Omental fat pad (tissue), 3 donors: ENCODE measurements at regions not wholly inside any gene's neighbourhood (a gene's known extent, or its start where the extent isn't known, plus 50 kb on each side); places are given as distances from the start of the nearest gene placed in this dataset.

ENCODE experiments used
- ATAC-seq: fragments of 150-250 bp; one replicate; pipeline ENCODE4 v1.9.1; 2016; ENCODE audit warnings: mild to moderate bottlenecking, moderate library complexity; ENCODE audit not compliant: low FRiP score
- DNase-seq: peaks from one replicate; pipeline ENCODE4 v3.0.0-alpha.2; 2019; ENCODE audit warnings: low spot score
- CTCF ChIP-seq, 3 donors: fragments of 450-650 bp; IDR thresholded peaks; one replicate each; pipeline ENCODE4 v1.5.1; 2016 to 2017; ENCODE audit warnings: antibody characterized with exemption in 3 of 3, mild to moderate bottlenecking in 3 of 3, moderate library complexity in 2 of 3

- ATAC-seq (no peak), DNase-seq (no peak)
- no peak for TF ChIP-seq CTCF (IDR thresholded peaks at IDR 0.05)
Observed at GRCh38 chr6:145273136-145273535, 462.2 kb downstream of the EPM2A start.

GRCh38 chr6:145274083-145274482, 461.2 kb downstream of the EPM2A start:
- no peak for DNase-seq
- TF ChIP-seq CTCF (IDR thresholded peaks at IDR 0.05): no peak
- ATAC-seq: no peak

- ATAC-seq (no peak), DNase-seq (no peak)
- TF ChIP-seq CTCF (IDR thresholded peaks at IDR 0.05): no peak
Observed at GRCh38 chr6:145275019-145275418, 460.3 kb downstream of the EPM2A start.

- DNase-seq (no peak), ATAC-seq (no peak)
- no peak for TF ChIP-seq CTCF (IDR thresholded peaks at IDR 0.05)
Observed at GRCh38 chr6:145275787-145276186, 459.5 kb downstream of the EPM2A start.

GRCh38 chr6:145276756-145277155, 458.6 kb downstream of the EPM2A start:
- no peak for ATAC-seq
- DNase-seq: no peak
- TF ChIP-seq CTCF (IDR thresholded peaks at IDR 0.05): no peak

- no peak for DNase-seq
- no peak for ATAC-seq
Observed at GRCh38 chr6:145277358-145278086, 457.8 kb downstream of the EPM2A start.

More at GRCh38 chr6:145277358-145278086, 457.8 kb downstream of the EPM2A start:
- TF ChIP-seq CTCF (IDR thresholded peaks at IDR 0.05): no peak
